Kidney (tissue), 13 donors: ENCODE measurements at regions not wholly inside any gene's neighbourhood (a gene's known extent, or its start where the extent isn't known, plus 50 kb on each side); places are given as distances from the start of the nearest gene placed in this dataset.
A peak's percentile ranks its signal among the peaks of the same experiment; 100 is the strongest.

ENCODE experiments used
- DNase-seq, 5 donors: peaks; one replicate each; pipeline ENCODE4 v3.0.0-alpha.2; 2013 to 2020
- FAIRE-seq: peaks from 2 replicates; lab custom pipeline; 2012; peaks lifted over from hg19 to GRCh38; lab: Jason Lieb, UNC
- H3K27ac ChIP-seq, 2 donors: one replicate each; pipeline ENCODE4 v1.7.0; 2013; ENCODE audit warnings: low read depth in 2 of 2, low read length in 2 of 2, inconsistent platforms in 1 of 2
- H3K27me3 ChIP-seq: one replicate; pipeline ENCODE4 v1.7.1; 2013; ENCODE audit warnings: low read length, inconsistent platforms; ENCODE audit not compliant: control insufficient read depth, insufficient read depth
- H3K36me3 ChIP-seq, 3 donors: one replicate each; pipeline versions ENCODE4 v1.7.0 to v1.7.1; 2013; ENCODE audit warnings: low read length in 3 of 3, control low read depth in 1 of 3, inconsistent platforms in 1 of 3; ENCODE audit not compliant: insufficient read depth in 3 of 3, control insufficient read depth in 2 of 3
- H3K4me1 ChIP-seq, 3 donors: one replicate each; pipeline versions ENCODE4 v1.7.0 to v1.7.1; 2013; ENCODE audit warnings: low read length in 3 of 3, inconsistent platforms in 1 of 3, low read depth in 1 of 3; ENCODE audit not compliant: control insufficient read depth in 2 of 3, insufficient read depth in 2 of 3
- H3K4me3 ChIP-seq, 3 donors: one replicate each; pipeline versions ENCODE4 v1.7.0 to v1.8.1; 2013; ENCODE audit warnings: low read length in 3 of 3, control low read depth in 1 of 3, inconsistent platforms in 1 of 3
- H3K9ac ChIP-seq, 3 donors: one replicate each; pipeline versions ENCODE4 v1.7.0 to v1.7.1; 2013; ENCODE audit warnings: low read length in 3 of 3, control low read depth in 1 of 3, inconsistent platforms in 1 of 3
- H3K9me3 ChIP-seq, 3 donors: one replicate each; pipeline versions ENCODE4 v1.7.0 to v1.7.1; 2013; ENCODE audit warnings: low read length in 3 of 3, control low read depth in 1 of 3, inconsistent platforms in 1 of 3; ENCODE audit not compliant: control insufficient read depth in 2 of 3, insufficient read depth in 1 of 3
- intact Hi-C: fragments of 100-400 bp; cut with DNase I; formaldehyde crosslinking; loops from one replicate; pipeline ENCODE4 v1.11.1; 2022
- TF ChIP-seq, protein P1 (sequence below): IDR thresholded peaks from 3 replicates; pipeline ENCODE4 v1.5.1; 2012; ENCODE audit warnings: mild to moderate bottlenecking, moderate library complexity, borderline replicate concordance; ENCODE audit not compliant: insufficient read depth; ENCODE audit errors: extremely low read depth
- donor health status: control.
- donor health status: control.
- donor health status: control.
- donor health status: control.
- donor health status: control.
- donor health status: DM: yes; HTN: yes; CAD: no.
- donor health status: Normal renal cell carcinoma (clear cell type).

DNA sequence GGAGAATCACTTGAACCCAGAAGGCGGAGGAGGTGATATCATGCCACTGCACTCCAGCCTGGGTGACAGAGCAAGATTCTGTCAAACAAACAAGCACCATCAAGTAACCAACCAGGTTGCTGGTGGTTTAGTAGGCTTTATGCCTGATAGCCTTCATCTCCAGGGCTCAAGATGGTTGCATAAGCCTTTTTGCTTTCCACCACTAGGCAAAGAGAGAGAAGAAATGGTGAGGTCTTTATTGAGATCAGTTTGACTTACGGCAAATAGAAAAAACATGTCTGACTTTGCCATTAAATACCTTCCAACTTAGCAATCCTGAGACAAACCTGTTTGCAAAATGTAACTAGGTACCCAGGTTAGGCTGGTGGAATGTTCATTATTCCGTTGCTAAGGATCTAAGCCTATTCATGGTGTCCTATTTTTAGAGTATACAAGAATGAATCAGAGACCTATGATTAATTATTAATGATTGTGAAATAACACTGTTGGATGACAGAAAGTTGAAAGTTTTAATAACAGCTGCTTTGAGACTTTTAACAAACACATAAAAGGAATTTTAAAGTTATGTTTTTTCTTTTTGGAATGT is 53.5 kb upstream of the SLC38A11 start:
- FAIRE-seq (peak; percentile 94), DNase-seq (peak in 1 of 5 donors; percentile 13)
- H3K9ac ChIP-seq = no peak overlapping the region
- no peaks in the 10 kb centered on the region for H3K9me3 ChIP-seq
- peak overlapping the region; percentile 75 to 85 for H3K27ac ChIP-seq
- intact Hi-C loops = no loop called here
- H3K36me3 ChIP-seq = no peaks in the 10 kb centered on the region
- TF ChIP-seq, protein P1, sequence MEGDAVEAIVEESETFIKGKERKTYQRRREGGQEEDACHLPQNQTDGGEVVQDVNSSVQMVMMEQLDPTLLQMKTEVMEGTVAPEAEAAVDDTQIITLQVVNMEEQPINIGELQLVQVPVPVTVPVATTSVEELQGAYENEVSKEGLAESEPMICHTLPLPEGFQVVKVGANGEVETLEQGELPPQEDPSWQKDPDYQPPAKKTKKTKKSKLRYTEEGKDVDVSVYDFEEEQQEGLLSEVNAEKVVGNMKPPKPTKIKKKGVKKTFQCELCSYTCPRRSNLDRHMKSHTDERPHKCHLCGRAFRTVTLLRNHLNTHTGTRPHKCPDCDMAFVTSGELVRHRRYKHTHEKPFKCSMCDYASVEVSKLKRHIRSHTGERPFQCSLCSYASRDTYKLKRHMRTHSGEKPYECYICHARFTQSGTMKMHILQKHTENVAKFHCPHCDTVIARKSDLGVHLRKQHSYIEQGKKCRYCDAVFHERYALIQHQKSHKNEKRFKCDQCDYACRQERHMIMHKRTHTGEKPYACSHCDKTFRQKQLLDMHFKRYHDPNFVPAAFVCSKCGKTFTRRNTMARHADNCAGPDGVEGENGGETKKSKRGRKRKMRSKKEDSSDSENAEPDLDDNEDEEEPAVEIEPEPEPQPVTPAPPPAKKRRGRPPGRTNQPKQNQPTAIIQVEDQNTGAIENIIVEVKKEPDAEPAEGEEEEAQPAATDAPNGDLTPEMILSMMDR = no peak
- peak overlapping the region in 2 of 3 donors; percentile 11 to 36 for H3K4me3 ChIP-seq
- H3K27me3 ChIP-seq = no peaks in the 10 kb centered on the region
- peaks cover 0 to 13% (median 6%) of the 10 kb centered on the region in 3 donors for H3K4me1 ChIP-seq

DNA sequence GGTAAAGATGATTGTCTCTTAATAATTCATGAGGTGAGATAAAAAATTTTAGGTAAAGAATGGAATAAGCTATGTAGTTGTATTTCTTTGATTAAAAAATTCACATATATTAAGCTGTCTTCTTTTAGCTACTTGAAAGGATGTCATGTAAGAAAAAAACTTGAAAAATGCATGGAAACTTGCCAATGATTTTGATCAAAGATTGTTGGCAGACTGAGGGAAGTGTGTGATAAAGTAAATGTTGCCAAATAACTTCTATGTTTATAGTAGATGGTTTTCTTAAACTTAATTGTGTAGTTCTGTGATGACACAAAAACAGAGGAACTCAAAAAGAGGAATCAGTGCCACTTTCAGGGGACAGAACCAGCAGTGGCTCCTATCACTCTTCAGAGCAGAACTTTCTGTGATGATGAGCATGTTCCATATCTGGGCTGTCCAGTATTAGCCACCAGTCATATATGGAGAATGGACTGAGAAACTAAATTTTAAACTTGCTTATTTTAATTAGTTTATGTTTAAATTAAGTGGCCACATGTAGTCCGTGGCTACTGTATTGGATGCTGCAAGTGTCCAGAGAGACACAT is 51.9 kb upstream of the SLC38A11 start:
- FAIRE-seq (no peak), DNase-seq (no peak)
- Histone ChIP-seq H3K9me3 (no peaks in the 10 kb centered on the region), H3K27ac (no peak overlapping the region), H3K4me1 (peaks cover 0 to 13% (median 6%) of the 10 kb centered on the region in 3 donors), H3K9ac (no peak overlapping the region), H3K4me3 (no peak overlapping the region), H3K27me3 (no peaks in the 10 kb centered on the region), H3K36me3 (no peaks in the 10 kb centered on the region)
- TF ChIP-seq, protein P1 = no peak
- intact Hi-C loops = no loop called here
